Natural killer cell (primary cell): ENCODE measurements at regions not wholly inside any gene's neighbourhood (a gene's known extent, or its start where the extent isn't known, plus 50 kb on each side); places are given as distances from the start of the nearest gene placed in this dataset.
A peak's percentile ranks its signal among the peaks of the same experiment; 100 is the strongest.

ENCODE experiments used
- ATAC-seq, 3 donors: fragments of 150-1000 bp in 2 of 3; fragments of 200-7000 bp in 1 of 3; cut with Tn5 transposase; 1 replicate in 1 of 3; 2 replicates in 2 of 3; pipeline ENCODE4 v1.10.0; 2021; ENCODE audit warnings: mild to moderate bottlenecking in 2 of 3, moderate library complexity in 2 of 3
- DNase-seq, 2 donors: peaks; one replicate each; pipeline versions ENCODE4 v3.0.0 to v3.0.0-alpha.2; 2013 to 2021; ENCODE audit warnings: mixed read lengths in 1 of 2
- H3K27ac ChIP-seq: one replicate; pipeline ENCODE4 v1.5.1; 2013; ENCODE audit warnings: mild to moderate bottlenecking, low read length
- H3K27me3 ChIP-seq: one replicate; pipeline ENCODE4 v1.6.1; 2013; ENCODE audit warnings: low read length; ENCODE audit not compliant: control insufficient read depth, insufficient read depth
- H3K36me3 ChIP-seq: one replicate; pipeline ENCODE4 v1.6.1; 2013; ENCODE audit warnings: low read length; ENCODE audit not compliant: control insufficient read depth, insufficient read depth
- H3K4me1 ChIP-seq: one replicate; pipeline ENCODE4 v1.6.1; 2013; ENCODE audit warnings: low read length; ENCODE audit not compliant: control insufficient read depth, insufficient read depth
- H3K4me3 ChIP-seq: one replicate; pipeline ENCODE4 v1.5.1; 2013; ENCODE audit warnings: low read length
- H3K9me3 ChIP-seq: one replicate; pipeline ENCODE4 v1.6.1; 2013; ENCODE audit warnings: low read length; ENCODE audit not compliant: control insufficient read depth, insufficient read depth
- H3K27ac Mint-ChIP-seq, 2 donors: one replicate each; pipeline ENCODE4 v1.8.0; 2022; ENCODE audit warnings: mild to moderate bottlenecking in 2 of 2, mixed read lengths in 2 of 2, moderate library complexity in 1 of 2
- H3K27me3 Mint-ChIP-seq, 2 donors: one replicate each; pipeline ENCODE4 v1.8.0; 2022; ENCODE audit warnings: low read depth in 2 of 2, mixed read lengths in 2 of 2
- H3K36me3 Mint-ChIP-seq: one replicate; pipeline ENCODE4 v1.8.0; 2022; ENCODE audit warnings: mixed read lengths
- H3K4me1 Mint-ChIP-seq, 2 donors: one replicate each; pipeline ENCODE4 v1.8.0; 2022; ENCODE audit warnings: mixed read lengths in 2 of 2
- H3K4me3 Mint-ChIP-seq: one replicate; pipeline ENCODE4 v1.8.0; 2022; ENCODE audit warnings: mild to moderate bottlenecking, moderate library complexity, mixed read lengths
- H3K9me3 Mint-ChIP-seq, 2 donors: one replicate each; pipeline ENCODE4 v1.8.0; 2022; ENCODE audit warnings: mixed read lengths in 2 of 2
- WGBS: methylation state at CpG from one replicate; pipeline ENCODE4 v1.1.7; 2013; ENCODE audit warnings: missing lambda C conversion rate; ENCODE audit not compliant: insufficient coverage; 5-methylcytosine and 5-hydroxymethylcytosine counted together
- intact Hi-C: fragments of 100-400 bp; cut with micrococcal nuclease; formaldehyde crosslinking; loops from one replicate; pipeline ENCODE4 v1.14.2; 2022
- TF ChIP-seq, protein P1 (sequence below): fragments of 200-600 bp; IDR thresholded peaks from one replicate; pipeline ENCODE4 v1.8.0; 2022; ENCODE audit warnings: antibody characterized with exemption

DNA sequence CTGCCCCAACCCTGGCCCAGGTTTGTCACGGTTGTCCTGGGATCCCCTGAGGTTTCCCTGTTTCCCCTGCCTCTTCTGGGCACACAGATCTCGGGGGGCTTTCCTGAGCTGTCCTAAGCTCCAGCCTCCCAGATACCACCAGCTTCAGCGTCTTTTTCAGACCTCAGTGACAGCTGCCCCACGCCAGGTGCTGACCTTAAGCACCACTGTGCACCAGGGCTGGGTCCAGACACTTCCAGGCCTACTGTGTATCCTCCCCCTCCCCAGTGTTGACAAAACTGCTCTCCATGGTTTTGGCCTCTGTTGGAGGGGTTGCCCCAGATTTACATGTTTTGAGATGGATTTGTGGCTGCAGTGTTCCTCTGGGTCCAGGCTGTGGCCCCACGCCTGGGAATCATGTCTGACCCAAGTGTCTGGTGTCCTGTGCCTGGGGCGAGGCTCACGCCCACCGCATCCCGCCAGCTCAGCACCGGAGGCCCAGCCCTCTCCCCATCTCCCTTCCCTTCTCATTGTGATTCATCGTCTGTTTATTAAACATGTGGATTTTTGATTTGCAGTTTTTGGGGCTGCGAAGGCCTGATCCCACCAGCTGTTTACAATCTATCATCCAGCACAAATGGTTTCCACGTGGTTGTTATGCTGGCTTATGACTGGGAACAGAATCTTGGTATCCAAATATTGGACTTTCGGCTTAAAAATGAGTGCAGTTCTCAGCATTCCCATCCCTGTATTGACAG, 82.1 kb downstream of the METRNL start:
- no peaks in the 10 kb centered on the region for H3K9me3 ChIP-seq
- intact Hi-C loops: no loop called here
- WGBS: 92% methylated on average over 10 of the region's 14 CpGs

DNA sequence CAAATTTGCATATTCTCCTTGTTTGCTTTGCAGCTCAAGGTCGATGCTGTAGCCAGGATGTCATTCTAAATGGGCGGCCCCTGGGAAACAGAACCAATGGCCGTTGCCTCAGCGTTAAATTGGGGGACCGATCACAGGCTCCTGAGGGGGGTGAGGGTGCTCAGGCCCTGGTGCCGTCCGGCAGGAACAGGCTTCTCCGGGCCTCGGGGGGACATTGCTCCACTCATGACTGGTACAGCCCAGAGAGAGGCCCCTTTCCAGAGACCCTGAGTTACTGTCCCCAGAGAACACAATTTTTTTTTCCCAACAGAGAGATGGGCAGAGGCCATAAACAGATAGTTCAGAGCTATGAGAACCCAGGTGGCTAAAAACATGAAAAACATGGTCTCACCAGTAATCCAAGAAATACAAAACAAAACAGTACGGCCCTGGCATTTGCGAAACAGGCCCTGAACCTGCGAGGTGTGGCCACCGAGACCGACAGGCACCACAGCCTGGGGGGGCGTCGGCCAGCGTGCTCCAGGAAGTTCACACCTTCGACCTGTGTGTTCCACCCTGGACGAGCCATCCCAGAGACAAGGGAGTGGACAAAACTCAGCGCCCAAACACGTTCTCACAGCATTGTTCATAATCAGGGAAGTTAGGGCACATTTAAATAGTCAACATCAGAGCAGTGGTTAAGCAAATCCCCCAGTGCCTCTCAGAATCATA, 82.8 kb downstream of the METRNL start:
- no peaks in the 10 kb centered on the region for H3K36me3 Mint-ChIP-seq
- H3K4me3 ChIP-seq: no peak overlapping the region
- H3K4me1 Mint-ChIP-seq: peaks cover 0 to 6% of the 10 kb centered on the region in 2 donors
- H3K27me3 Mint-ChIP-seq: peaks cover 20 to 35% of the 10 kb centered on the region in 2 donors
- no peaks in the 10 kb centered on the region for H3K9me3 Mint-ChIP-seq
- peak in 1 of 2 donors; percentile 6 for DNase-seq
- H3K4me3 Mint-ChIP-seq: no peak overlapping the region
- no peak overlapping the region for H3K27ac ChIP-seq
- H3K9me3 ChIP-seq: no peaks in the 10 kb centered on the region
- TF ChIP-seq, protein P1, sequence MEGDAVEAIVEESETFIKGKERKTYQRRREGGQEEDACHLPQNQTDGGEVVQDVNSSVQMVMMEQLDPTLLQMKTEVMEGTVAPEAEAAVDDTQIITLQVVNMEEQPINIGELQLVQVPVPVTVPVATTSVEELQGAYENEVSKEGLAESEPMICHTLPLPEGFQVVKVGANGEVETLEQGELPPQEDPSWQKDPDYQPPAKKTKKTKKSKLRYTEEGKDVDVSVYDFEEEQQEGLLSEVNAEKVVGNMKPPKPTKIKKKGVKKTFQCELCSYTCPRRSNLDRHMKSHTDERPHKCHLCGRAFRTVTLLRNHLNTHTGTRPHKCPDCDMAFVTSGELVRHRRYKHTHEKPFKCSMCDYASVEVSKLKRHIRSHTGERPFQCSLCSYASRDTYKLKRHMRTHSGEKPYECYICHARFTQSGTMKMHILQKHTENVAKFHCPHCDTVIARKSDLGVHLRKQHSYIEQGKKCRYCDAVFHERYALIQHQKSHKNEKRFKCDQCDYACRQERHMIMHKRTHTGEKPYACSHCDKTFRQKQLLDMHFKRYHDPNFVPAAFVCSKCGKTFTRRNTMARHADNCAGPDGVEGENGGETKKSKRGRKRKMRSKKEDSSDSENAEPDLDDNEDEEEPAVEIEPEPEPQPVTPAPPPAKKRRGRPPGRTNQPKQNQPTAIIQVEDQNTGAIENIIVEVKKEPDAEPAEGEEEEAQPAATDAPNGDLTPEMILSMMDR: no peak
- no peak for ATAC-seq
- intact Hi-C loops: no loop called here
- no peaks in the 10 kb centered on the region for H3K36me3 ChIP-seq
- 89% methylated on average over 21 of the region's 21 CpGs for WGBS
- H3K27ac Mint-ChIP-seq: no peak overlapping the region
- no peaks in the 10 kb centered on the region for H3K4me1 ChIP-seq
- H3K27me3 ChIP-seq: peaks cover 3% of the 10 kb centered on the region

More for the DNA sequence above, 82.1 kb downstream of the METRNL start:
- H3K4me3 Mint-ChIP-seq: no peak overlapping the region
- TF ChIP-seq, protein P1: no peak
- ATAC-seq (no peak), DNase-seq (peak in 1 of 2 donors; percentile 2)
- Histone ChIP-seq H3K27ac (no peak overlapping the region), H3K4me1 (no peaks in the 10 kb centered on the region), H3K27me3 (peaks cover 3% of the 10 kb centered on the region), H3K36me3 (no peaks in the 10 kb centered on the region), H3K4me3 (no peak overlapping the region)
- H3K27me3 Mint-ChIP-seq: peaks cover 17 to 35% of the 10 kb centered on the region in 2 donors
- H3K4me1 Mint-ChIP-seq: peaks cover 0 to 6% of the 10 kb centered on the region in 2 donors
- no peaks in the 10 kb centered on the region for H3K9me3 Mint-ChIP-seq
- no peak overlapping the region for H3K27ac Mint-ChIP-seq
- H3K36me3 Mint-ChIP-seq: no peaks in the 10 kb centered on the region

DNA sequence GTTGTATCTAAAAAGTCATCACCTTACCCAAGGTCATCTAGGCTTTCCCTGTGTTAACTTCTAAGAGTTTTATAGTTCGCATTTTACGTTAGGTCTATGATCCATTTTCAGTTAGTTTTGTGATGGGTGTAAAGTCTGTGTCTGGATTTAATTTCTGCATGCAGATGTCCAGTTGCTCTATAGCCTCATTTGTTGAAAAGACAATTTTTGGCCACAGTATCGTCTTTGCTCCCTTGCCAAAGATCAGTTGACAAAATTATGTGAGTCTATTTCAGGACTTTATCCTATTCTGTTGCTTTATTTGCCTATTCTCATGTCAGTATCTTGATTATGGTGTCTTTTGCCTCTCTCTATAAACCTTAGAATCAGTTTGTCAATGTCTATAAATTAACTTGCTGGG, 85.1 kb downstream of the METRNL start:
- Histone ChIP-seq H3K9me3 (no peaks in the 10 kb centered on the region), H3K4me1 (no peaks in the 10 kb centered on the region), H3K27me3 (peaks cover 3% of the 10 kb centered on the region), H3K36me3 (no peaks in the 10 kb centered on the region), H3K27ac (no peak overlapping the region), H3K4me3 (no peak overlapping the region)
- no peak overlapping the region for H3K27ac Mint-ChIP-seq
- no peaks in the 10 kb centered on the region for H3K36me3 Mint-ChIP-seq
- WGBS: 93% methylated on average over 3 of the region's 3 CpGs
- H3K27me3 Mint-ChIP-seq: peaks cover 18 to 36% of the 10 kb centered on the region in 2 donors
- peaks cover 0 to 6% of the 10 kb centered on the region in 2 donors for H3K4me1 Mint-ChIP-seq
- intact Hi-C loops: no loop called here
- TF ChIP-seq, protein P1: no peak
- ATAC-seq (no peak), DNase-seq (no peak)
- H3K9me3 Mint-ChIP-seq: no peaks in the 10 kb centered on the region
- no peak overlapping the region for H3K4me3 Mint-ChIP-seq
